ENCODE measurements at regions not wholly inside any gene's neighbourhood (a gene's known extent, or its start where the extent isn't known, plus 50 kb on each side); places are given as distances from the start of the nearest gene placed in this dataset.
A peak's percentile ranks its signal among the peaks of the same experiment; 100 is the strongest.

GRCh38 chr14:27372771-27373170, 774.9 kb upstream of the NOVA1 start:
- no peak overlapping the region for H3K4me3 ChIP-seq (ENCODE audit: low read length)
- DNase-seq: no peak
- no peaks in the 10 kb centered on the region for H3K4me1 ChIP-seq (ENCODE audit: control insufficient read depth, insufficient read depth, low read length)
- H3K36me3 ChIP-seq (ENCODE audit: control insufficient read depth, insufficient read depth, low read length): no peaks in the 10 kb centered on the region
- H3K27ac ChIP-seq (ENCODE audit: low read length): no peak overlapping the region
- no peaks in the 10 kb centered on the region for H3K27me3 ChIP-seq (ENCODE audit: control insufficient read depth, insufficient read depth, low read length)
- no peaks in the 10 kb centered on the region for H3K9me3 ChIP-seq (replicated peaks; ENCODE audit: control insufficient read depth, low read depth, low read length)

- H3K27me3 ChIP-seq (ENCODE audit: control insufficient read depth, insufficient read depth, low read length): no peaks in the 10 kb centered on the region
- no CpG with 5 or more reads among the region's 9 CpGs for WGBS (ENCODE audit: insufficient coverage)
- no peaks in the 10 kb centered on the region for H3K36me3 ChIP-seq (ENCODE audit: control insufficient read depth, insufficient read depth, low read length)
- no peaks in the 10 kb centered on the region for H3K9me3 ChIP-seq (replicated peaks; ENCODE audit: control insufficient read depth, low read depth, low read length)
- DNase-seq: no peak
- no peak overlapping the region for H3K4me3 ChIP-seq (ENCODE audit: low read length)
- no peak overlapping the region for H3K27ac ChIP-seq (ENCODE audit: low read length)
- no peaks in the 10 kb centered on the region for H3K4me1 ChIP-seq (ENCODE audit: control insufficient read depth, insufficient read depth, low read length)
Measured at GRCh38 chr14:27384124-27384523, 786.3 kb upstream of the NOVA1 start.

DNA sequence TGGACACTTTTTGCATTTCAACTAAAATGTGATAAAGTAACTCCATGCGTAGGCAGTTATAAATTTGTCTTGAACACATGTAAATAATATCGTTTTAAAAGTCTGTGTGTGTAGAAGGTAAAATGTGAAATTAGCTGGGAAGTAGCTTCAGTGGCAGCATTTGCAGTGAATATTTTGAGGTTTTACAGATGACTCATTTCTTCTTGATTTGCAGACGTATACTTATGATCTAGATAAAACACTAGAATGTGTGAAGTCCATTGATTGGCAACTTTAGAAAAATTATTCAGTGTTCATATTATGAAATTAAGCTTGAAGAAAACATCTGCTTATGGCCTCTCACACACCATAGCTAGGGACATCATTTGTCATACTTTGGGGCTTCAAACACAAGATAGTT, 788.6 kb upstream of the NOVA1 start:
- no peaks in the 10 kb centered on the region for H3K36me3 ChIP-seq (ENCODE audit: control insufficient read depth, insufficient read depth, low read length)
- DNase-seq: no peak
- no CpG with 5 or more reads among the region's 3 CpGs for WGBS (ENCODE audit: insufficient coverage)
- H3K27me3 ChIP-seq (ENCODE audit: control insufficient read depth, insufficient read depth, low read length): no peaks in the 10 kb centered on the region
- H3K4me3 ChIP-seq (ENCODE audit: low read length): no peak overlapping the region
- H3K9me3 ChIP-seq (replicated peaks; ENCODE audit: control insufficient read depth, low read depth, low read length): no peaks in the 10 kb centered on the region
- H3K27ac ChIP-seq (ENCODE audit: low read length): no peak overlapping the region
- H3K4me1 ChIP-seq (ENCODE audit: control insufficient read depth, insufficient read depth, low read length): no peaks in the 10 kb centered on the region

GRCh38 chr14:27387463-27387862, 789.6 kb upstream of the NOVA1 start:
- Histone ChIP-seq H3K36me3 (ENCODE audit: control insufficient read depth, insufficient read depth, low read length) (no peaks in the 10 kb centered on the region), H3K27me3 (ENCODE audit: control insufficient read depth, insufficient read depth, low read length) (no peaks in the 10 kb centered on the region), H3K9me3 (replicated peaks; ENCODE audit: control insufficient read depth, low read depth, low read length) (no peaks in the 10 kb centered on the region), H3K4me3 (ENCODE audit: low read length) (no peak overlapping the region), H3K27ac (ENCODE audit: low read length) (no peak overlapping the region), H3K4me1 (ENCODE audit: control insufficient read depth, insufficient read depth, low read length) (no peaks in the 10 kb centered on the region)
- no CpG with 5 or more reads among the region's 1 CpG for WGBS (ENCODE audit: insufficient coverage)
- no peak for DNase-seq

DNA sequence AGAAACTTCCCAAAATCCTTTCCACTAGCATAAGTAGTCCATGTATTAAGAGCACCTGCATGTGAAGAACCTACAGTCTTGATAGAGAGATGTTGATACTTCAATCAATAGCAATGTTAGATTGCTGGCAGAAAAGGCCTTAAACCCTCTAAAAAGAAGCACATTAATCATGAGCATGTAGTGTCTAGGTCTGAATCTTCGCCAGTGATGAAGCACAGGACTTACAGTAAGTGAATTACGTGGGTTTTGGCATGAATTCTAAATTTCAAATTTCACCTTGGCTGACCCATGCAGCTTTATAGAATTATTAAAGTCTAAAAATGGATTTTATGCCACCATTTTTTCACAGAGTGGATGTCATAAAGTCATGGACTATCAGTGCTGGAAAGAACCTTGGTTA, 791.6 kb upstream of the NOVA1 start:
- Histone ChIP-seq H3K27ac (ENCODE audit: low read length) (no peak overlapping the region), H3K9me3 (replicated peaks; ENCODE audit: control insufficient read depth, low read depth, low read length) (no peaks in the 10 kb centered on the region), H3K27me3 (ENCODE audit: control insufficient read depth, insufficient read depth, low read length) (no peaks in the 10 kb centered on the region), H3K4me1 (ENCODE audit: control insufficient read depth, insufficient read depth, low read length) (no peaks in the 10 kb centered on the region), H3K36me3 (ENCODE audit: control insufficient read depth, insufficient read depth, low read length) (no peaks in the 10 kb centered on the region), H3K4me3 (ENCODE audit: low read length) (no peak overlapping the region)
- WGBS (ENCODE audit: insufficient coverage): no CpG with 5 or more reads among the region's 2 CpGs
- DNase-seq: peak; percentile 3

DNA sequence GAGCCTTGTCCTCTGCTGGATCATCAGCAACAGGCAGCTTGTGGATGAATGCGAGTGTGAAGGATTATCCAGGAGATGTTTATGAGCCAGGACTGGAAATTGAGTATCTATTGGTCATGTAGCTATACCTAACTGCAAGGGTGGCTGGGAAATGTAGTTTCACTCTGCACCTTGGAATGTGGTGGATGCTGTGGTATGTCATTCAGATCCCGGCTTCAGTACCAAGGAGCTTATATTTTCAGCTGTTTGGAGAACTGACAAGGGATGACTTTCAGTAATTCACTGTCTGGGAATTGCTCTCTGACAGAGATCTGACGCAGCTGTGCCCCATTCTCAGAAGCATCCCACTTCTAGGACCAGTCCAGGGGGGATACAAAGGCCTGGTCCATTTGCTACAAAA, 792.3 kb upstream of the NOVA1 start:
- Histone ChIP-seq H3K36me3 (ENCODE audit: control insufficient read depth, insufficient read depth, low read length) (no peaks in the 10 kb centered on the region), H3K9me3 (replicated peaks; ENCODE audit: control insufficient read depth, low read depth, low read length) (no peaks in the 10 kb centered on the region), H3K27me3 (ENCODE audit: control insufficient read depth, insufficient read depth, low read length) (no peaks in the 10 kb centered on the region), H3K4me3 (ENCODE audit: low read length) (no peak overlapping the region), H3K27ac (ENCODE audit: low read length) (no peak overlapping the region), H3K4me1 (ENCODE audit: control insufficient read depth, insufficient read depth, low read length) (no peaks in the 10 kb centered on the region)
- peak; percentile 5 for DNase-seq
- 56% methylated on average over 1 of the region's 3 CpGs for WGBS (ENCODE audit: insufficient coverage)

- Histone ChIP-seq H3K9me3 (replicated peaks; ENCODE audit: control insufficient read depth, low read depth, low read length) (no peaks in the 10 kb centered on the region), H3K4me3 (ENCODE audit: low read length) (no peak overlapping the region), H3K36me3 (ENCODE audit: control insufficient read depth, insufficient read depth, low read length) (no peaks in the 10 kb centered on the region), H3K27me3 (ENCODE audit: control insufficient read depth, insufficient read depth, low read length) (no peaks in the 10 kb centered on the region), H3K27ac (ENCODE audit: low read length) (no peak overlapping the region), H3K4me1 (ENCODE audit: control insufficient read depth, insufficient read depth, low read length) (no peaks in the 10 kb centered on the region)
- WGBS (ENCODE audit: insufficient coverage): 80% methylated on average over 1 of the region's 4 CpGs
- no peak for DNase-seq
Measured at GRCh38 chr14:27391331-27391730, 793.5 kb upstream of the NOVA1 start.

DNA sequence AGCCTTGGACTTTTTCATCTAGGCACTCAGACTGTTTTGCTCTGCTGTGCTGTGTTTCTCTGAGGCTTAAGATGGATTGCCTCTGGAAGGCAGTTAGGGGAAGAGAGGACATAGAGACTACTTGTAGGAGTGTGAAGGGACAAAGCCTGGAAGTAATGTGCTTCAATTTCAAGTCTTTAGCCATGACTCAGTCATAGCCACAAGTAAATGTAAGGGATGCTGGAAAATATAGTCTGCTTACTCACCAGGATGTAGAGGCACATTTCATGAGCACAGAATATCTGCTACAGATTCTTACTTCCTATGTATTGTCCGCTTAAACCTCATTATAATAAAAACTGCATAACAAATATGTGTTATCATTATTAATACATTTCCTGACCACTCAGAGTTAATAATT, 794.3 kb upstream of the NOVA1 start:
- no peaks in the 10 kb centered on the region for H3K36me3 ChIP-seq (ENCODE audit: control insufficient read depth, insufficient read depth, low read length)
- no peaks in the 10 kb centered on the region for H3K9me3 ChIP-seq (replicated peaks; ENCODE audit: control insufficient read depth, low read depth, low read length)
- no peak overlapping the region for H3K4me3 ChIP-seq (ENCODE audit: low read length)
- no peaks in the 10 kb centered on the region for H3K4me1 ChIP-seq (ENCODE audit: control insufficient read depth, insufficient read depth, low read length)
- WGBS (ENCODE audit: insufficient coverage): no CpG with 5 or more reads among the region's 1 CpG
- no peaks in the 10 kb centered on the region for H3K27me3 ChIP-seq (ENCODE audit: control insufficient read depth, insufficient read depth, low read length)
- H3K27ac ChIP-seq (ENCODE audit: low read length): no peak overlapping the region
- DNase-seq: no peak

GRCh38 chr14:27409944-27410343, 812.1 kb upstream of the NOVA1 start:
- Histone ChIP-seq H3K4me1 (ENCODE audit: control insufficient read depth, insufficient read depth, low read length) (no peaks in the 10 kb centered on the region), H3K27me3 (ENCODE audit: control insufficient read depth, insufficient read depth, low read length) (no peaks in the 10 kb centered on the region), H3K27ac (ENCODE audit: low read length) (no peak overlapping the region), H3K4me3 (ENCODE audit: low read length) (no peak overlapping the region), H3K36me3 (ENCODE audit: control insufficient read depth, insufficient read depth, low read length) (no peaks in the 10 kb centered on the region), H3K9me3 (replicated peaks; ENCODE audit: control insufficient read depth, low read depth, low read length) (no peaks in the 10 kb centered on the region)
- no CpG with 5 or more reads among the region's 2 CpGs for WGBS (ENCODE audit: insufficient coverage)
- no peak for DNase-seq

- Histone ChIP-seq H3K36me3 (ENCODE audit: control insufficient read depth, insufficient read depth, low read length) (no peaks in the 10 kb centered on the region), H3K4me3 (ENCODE audit: low read length) (no peak overlapping the region), H3K4me1 (ENCODE audit: control insufficient read depth, insufficient read depth, low read length) (no peaks in the 10 kb centered on the region), H3K9me3 (replicated peaks; ENCODE audit: control insufficient read depth, low read depth, low read length) (no peaks in the 10 kb centered on the region), H3K27me3 (ENCODE audit: control insufficient read depth, insufficient read depth, low read length) (no peaks in the 10 kb centered on the region), H3K27ac (ENCODE audit: low read length) (no peak overlapping the region)
- WGBS (ENCODE audit: insufficient coverage): no CpG with 5 or more reads among the region's 1 CpG
- peak; percentile 74 for DNase-seq
Measured at GRCh38 chr14:27410981-27411380, 813.1 kb upstream of the NOVA1 start.

GRCh38 chr14:27427796-27428195, 830.0 kb upstream of the NOVA1 start:
- H3K4me3 ChIP-seq (ENCODE audit: low read length): no peak overlapping the region
- no peak overlapping the region for H3K27ac ChIP-seq (ENCODE audit: low read length)
- no peaks in the 10 kb centered on the region for H3K27me3 ChIP-seq (ENCODE audit: control insufficient read depth, insufficient read depth, low read length)
- DNase-seq: no peak
- WGBS (ENCODE audit: insufficient coverage): 80% methylated on average over 1 of the region's 4 CpGs
- no peaks in the 10 kb centered on the region for H3K4me1 ChIP-seq (ENCODE audit: control insufficient read depth, insufficient read depth, low read length)
- H3K36me3 ChIP-seq (ENCODE audit: control insufficient read depth, insufficient read depth, low read length): no peaks in the 10 kb centered on the region
- no peaks in the 10 kb centered on the region for H3K9me3 ChIP-seq (replicated peaks; ENCODE audit: control insufficient read depth, low read depth, low read length)

All from muscle of leg (tissue), 3 donors.